Lower leg skin (tissue), 4 donors: ENCODE measurements at regions not wholly inside any gene's neighbourhood (a gene's known extent, or its start where the extent isn't known, plus 50 kb on each side); places are given as distances from the start of the nearest gene placed in this dataset.

ENCODE experiments used
- DNase-seq, 2 donors: peaks; one replicate each; pipeline ENCODE4 v3.0.0-alpha.2; 2019; ENCODE audit warnings: low spot score in 2 of 2
- H3K4me3 ChIP-seq: fragments of 200-600 bp; sonication (generic); 2 replicates; pipeline ENCODE4 v1.5.1; 2017; ENCODE audit warnings: mild to moderate bottlenecking, low read depth; ENCODE audit not compliant: poor library complexity, severe bottlenecking
- POLR2A ChIP-seq, 2 donors: fragments of 450-650 bp; IDR thresholded peaks; one replicate each; pipeline ENCODE4 v1.6.1; 2016 to 2017; ENCODE audit warnings: antibody characterized with exemption in 2 of 2, mild to moderate bottlenecking in 1 of 2, moderate library complexity in 1 of 2
- WGBS, 2 donors: methylation state at CpG; one replicate each; pipeline ENCODE4 v1.1.5; 2018; 5-methylcytosine and 5-hydroxymethylcytosine counted together
- intact Hi-C: fragments of 100-400 bp; cut with DNase I; formaldehyde crosslinking; loops from one replicate; pipeline ENCODE4 v1.15.0; 2023; ENCODE audit warnings: low total_unique reads
- TF ChIP-seq, protein P1 (sequence below), 3 donors: fragments of 450-650 bp; IDR thresholded peaks; one replicate each; pipeline ENCODE4 v1.5.1; 2016; ENCODE audit warnings: antibody characterized with exemption in 3 of 3, mild to moderate bottlenecking in 3 of 3, moderate library complexity in 2 of 3

DNA sequence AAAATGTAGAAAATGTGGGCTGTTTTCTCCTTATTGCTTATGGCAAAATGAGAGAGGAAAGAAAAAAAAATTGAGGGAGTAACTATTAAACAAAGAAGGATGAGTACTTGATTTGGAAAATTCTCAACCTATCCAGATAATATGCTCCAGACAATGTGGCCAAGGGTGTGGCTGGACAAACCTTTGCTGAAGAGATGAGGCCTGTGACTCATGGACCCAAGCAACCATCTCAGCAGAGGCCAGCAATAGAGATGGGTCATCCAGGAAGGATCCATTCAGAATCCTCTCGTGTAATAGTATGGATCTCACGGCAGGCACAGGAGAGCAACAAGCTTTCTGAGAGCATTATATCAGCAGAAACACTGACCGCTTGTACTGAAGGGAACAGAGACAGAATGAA is 120.3 kb upstream of the CELF2 start:
- TF ChIP-seq POLR2A (IDR thresholded peaks at IDR 0.05): no peak
- TF ChIP-seq, protein P1, sequence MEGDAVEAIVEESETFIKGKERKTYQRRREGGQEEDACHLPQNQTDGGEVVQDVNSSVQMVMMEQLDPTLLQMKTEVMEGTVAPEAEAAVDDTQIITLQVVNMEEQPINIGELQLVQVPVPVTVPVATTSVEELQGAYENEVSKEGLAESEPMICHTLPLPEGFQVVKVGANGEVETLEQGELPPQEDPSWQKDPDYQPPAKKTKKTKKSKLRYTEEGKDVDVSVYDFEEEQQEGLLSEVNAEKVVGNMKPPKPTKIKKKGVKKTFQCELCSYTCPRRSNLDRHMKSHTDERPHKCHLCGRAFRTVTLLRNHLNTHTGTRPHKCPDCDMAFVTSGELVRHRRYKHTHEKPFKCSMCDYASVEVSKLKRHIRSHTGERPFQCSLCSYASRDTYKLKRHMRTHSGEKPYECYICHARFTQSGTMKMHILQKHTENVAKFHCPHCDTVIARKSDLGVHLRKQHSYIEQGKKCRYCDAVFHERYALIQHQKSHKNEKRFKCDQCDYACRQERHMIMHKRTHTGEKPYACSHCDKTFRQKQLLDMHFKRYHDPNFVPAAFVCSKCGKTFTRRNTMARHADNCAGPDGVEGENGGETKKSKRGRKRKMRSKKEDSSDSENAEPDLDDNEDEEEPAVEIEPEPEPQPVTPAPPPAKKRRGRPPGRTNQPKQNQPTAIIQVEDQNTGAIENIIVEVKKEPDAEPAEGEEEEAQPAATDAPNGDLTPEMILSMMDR (IDR thresholded peaks at IDR 0.05): no peak
- no peak overlapping the region for H3K4me3 ChIP-seq
- intact Hi-C loops: no loop called here
- WGBS, 2 donors: 79 to 85% methylated on average over 3 of the region's 3 CpGs
- peak in 1 of 2 donors; percentile 57 for DNase-seq

DNA sequence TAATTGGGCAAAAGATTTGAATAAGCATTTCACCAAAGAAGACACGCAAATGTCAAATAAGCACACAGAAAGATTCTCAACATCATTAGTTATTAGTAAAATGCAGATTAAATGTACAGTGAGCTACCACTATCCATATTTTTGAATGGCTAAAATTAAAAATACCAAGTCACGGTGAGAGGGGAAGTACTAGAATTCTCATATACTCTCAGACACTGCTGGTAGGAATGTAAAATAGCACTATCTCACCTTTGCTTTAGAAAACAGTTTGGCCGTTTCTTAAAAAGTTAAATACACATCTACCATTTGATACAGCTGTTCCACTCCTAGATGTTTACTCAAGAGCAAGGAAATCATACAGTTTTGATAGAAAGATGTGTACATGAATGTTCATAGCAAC is 115.8 kb upstream of the CELF2 start:
- DNase-seq: no peak
- no peak overlapping the region for H3K4me3 ChIP-seq
- 90 to 93% methylated on average over 3 of the region's 3 CpGs for WGBS, 2 donors
- intact Hi-C loops: no loop called here
- TF ChIP-seq, protein P1 (IDR thresholded peaks at IDR 0.05): no peak
- no peak for TF ChIP-seq POLR2A (IDR thresholded peaks at IDR 0.05)

DNA sequence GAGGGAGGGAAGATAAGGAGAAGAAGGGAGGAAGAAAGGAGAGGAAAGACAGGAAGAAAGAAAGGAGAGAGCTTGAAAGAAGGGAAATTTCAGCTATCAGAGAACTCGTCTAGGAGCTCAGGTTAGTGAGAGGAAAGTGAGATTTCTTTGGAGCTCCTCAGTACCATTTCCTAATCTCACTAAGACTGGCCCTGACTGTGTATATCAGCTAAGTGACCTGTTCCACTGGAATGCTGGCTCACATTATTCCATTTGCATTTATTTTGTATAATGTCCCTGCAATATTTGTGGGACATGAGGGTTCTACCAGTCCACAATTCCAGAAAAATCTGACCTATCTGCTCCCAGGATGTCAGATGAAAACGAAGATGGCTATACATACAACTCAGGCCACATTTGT is 114.7 kb upstream of the CELF2 start:
- H3K4me3 ChIP-seq: no peak overlapping the region
- no peak for TF ChIP-seq POLR2A (IDR thresholded peaks at IDR 0.05)
- TF ChIP-seq, protein P1 (IDR thresholded peaks at IDR 0.05): no peak
- 87 to 91% methylated on average over 2 of the region's 2 CpGs for WGBS, 2 donors
- no peak for DNase-seq
- intact Hi-C loops: no loop called here

DNA sequence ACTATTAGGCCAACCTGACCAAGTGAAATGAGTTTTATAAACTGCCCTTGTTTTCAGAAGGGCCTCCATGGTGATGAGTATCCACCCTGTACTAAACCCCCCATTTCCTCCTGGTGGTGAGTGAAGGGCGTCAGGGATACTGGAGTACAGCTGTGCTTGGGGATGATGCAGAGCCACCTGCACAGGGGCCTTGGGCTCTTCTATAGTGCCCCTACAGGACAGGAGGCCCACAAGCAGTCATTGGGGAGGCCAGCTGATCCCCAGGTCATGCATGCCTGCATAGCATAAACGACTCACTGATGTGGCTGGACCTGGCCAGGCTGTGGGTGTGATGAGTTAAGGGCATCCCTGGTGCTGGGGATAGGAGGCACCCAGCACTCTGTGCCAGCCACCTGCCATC is 114.1 kb upstream of the CELF2 start:
- no peak for DNase-seq
- intact Hi-C loops: no loop called here
- TF ChIP-seq POLR2A (IDR thresholded peaks at IDR 0.05): no peak
- TF ChIP-seq, protein P1 (IDR thresholded peaks at IDR 0.05): no peak
- 85% methylated on average over 2 of the region's 2 CpGs for WGBS, 2 donors
- H3K4me3 ChIP-seq: no peak overlapping the region

DNA sequence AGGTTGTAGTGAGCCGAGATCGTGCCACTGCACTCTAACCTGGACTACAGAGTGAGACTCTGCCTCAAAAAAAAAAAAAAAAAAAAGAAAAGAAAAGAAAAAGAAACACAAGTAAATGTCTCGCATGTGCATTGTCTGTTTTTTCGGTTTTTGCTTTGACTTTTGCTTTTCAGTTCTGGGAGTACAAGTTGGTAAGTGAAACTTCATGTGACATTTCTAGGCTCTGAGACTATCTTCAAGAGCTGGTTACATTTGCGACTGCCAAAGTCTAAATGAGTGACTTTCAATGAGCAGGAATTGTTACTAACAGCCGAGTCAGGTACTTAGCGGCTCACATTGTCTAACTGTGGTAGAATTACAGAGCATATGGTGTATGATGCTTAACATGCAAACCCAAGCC is 107.0 kb upstream of the CELF2 start:
- DNase-seq: no peak
- H3K4me3 ChIP-seq: no peak overlapping the region
- intact Hi-C loops: no loop called here
- 88 to 94% methylated on average over 7 of the region's 7 CpGs for WGBS, 2 donors
- TF ChIP-seq, protein P1 (IDR thresholded peaks at IDR 0.05): no peak
- TF ChIP-seq POLR2A (IDR thresholded peaks at IDR 0.05): no peak

DNA sequence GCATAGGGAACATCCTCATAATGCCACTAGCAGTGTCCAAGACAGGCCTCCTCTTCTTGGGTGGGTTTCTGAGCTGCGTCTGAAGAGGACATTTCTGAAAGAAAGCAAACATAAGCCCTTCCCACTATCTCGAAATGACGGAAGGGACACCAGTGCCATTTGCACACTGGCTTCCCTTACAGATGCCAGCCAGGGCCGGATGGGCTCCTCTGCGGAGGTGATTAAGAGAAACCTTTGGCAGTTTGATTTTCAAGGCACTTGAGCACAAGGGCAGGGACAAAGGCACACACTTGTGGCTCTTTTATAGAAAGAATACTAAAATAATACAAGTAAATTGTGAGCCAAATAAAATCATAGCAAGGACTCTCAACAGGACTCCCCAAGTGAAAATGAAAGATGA is 106.6 kb upstream of the CELF2 start:
- TF ChIP-seq, protein P1 (IDR thresholded peaks at IDR 0.05): no peak
- TF ChIP-seq POLR2A (IDR thresholded peaks at IDR 0.05): no peak
- H3K4me3 ChIP-seq: no peak overlapping the region
- intact Hi-C loops: no loop called here
- DNase-seq: no peak
- 65 to 72% methylated on average over 5 of the region's 5 CpGs for WGBS, 2 donors
